ENCODE measurements at regions not wholly inside any gene's neighbourhood (a gene's known extent, or its start where the extent isn't known, plus 50 kb on each side); places are given as distances from the start of the nearest gene placed in this dataset.

DNA sequence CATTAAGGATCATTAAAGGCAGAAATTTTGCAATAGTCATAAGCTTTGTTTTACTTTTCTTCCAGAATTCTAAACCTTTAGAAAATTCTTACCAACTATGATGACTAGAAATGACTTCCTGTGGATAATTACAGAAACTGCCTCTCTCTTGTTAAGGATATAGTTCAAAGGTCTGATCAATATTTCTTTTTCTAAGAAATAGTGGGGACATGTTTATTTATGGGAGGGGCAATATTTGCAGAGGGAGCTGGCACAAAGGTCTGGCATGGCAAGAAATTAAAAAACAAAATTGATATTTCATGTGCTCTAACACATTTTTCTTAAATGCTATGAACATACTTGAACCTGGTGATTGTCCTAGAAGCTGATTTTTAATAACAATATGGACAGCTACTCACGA is 448.9 kb downstream of the KCTD8 start:
- no peak for TF ChIP-seq CTCF (IDR thresholded peaks at IDR 0.05)
- Histone ChIP-seq H3K27me3 (no peaks in the 10 kb centered on the region), H3K9me3 (peaks cover 0 to 2% (median 0%) of the 10 kb centered on the region in 11 donors), H3K4me3 (no peak overlapping the region), H3K36me3 (no peaks in the 10 kb centered on the region), H3K4me1 (no peaks in the 10 kb centered on the region), H3K27ac (no peak overlapping the region)
- intact Hi-C loops (cut with DNase I): no loop called here
- WGBS, 2 donors: 65 to 75% methylated on average over 1 of the region's 1 CpG
- DNase-seq (no peak), ATAC-seq (no peak)

GRCh38 chr4:44002368-44002767 is 446.2 kb downstream of the KCTD8 start:
- intact Hi-C loops (cut with DNase I): no loop called here
- H3K27ac ChIP-seq: no peak overlapping the region
- H3K9me3 ChIP-seq: peaks cover 0 to 2% (median 0%) of the 10 kb centered on the region in 11 donors
- no peaks in the 10 kb centered on the region for H3K36me3 ChIP-seq
- no peaks in the 10 kb centered on the region for H3K4me1 ChIP-seq
- no peak for ATAC-seq
- TF ChIP-seq CTCF (IDR thresholded peaks at IDR 0.05): no peak
- 50 to 57% methylated on average over 5 of the region's 5 CpGs for WGBS, 2 donors
- H3K4me3 ChIP-seq: no peak overlapping the region
- DNase-seq: no peak
- H3K27me3 ChIP-seq: no peaks in the 10 kb centered on the region

DNA sequence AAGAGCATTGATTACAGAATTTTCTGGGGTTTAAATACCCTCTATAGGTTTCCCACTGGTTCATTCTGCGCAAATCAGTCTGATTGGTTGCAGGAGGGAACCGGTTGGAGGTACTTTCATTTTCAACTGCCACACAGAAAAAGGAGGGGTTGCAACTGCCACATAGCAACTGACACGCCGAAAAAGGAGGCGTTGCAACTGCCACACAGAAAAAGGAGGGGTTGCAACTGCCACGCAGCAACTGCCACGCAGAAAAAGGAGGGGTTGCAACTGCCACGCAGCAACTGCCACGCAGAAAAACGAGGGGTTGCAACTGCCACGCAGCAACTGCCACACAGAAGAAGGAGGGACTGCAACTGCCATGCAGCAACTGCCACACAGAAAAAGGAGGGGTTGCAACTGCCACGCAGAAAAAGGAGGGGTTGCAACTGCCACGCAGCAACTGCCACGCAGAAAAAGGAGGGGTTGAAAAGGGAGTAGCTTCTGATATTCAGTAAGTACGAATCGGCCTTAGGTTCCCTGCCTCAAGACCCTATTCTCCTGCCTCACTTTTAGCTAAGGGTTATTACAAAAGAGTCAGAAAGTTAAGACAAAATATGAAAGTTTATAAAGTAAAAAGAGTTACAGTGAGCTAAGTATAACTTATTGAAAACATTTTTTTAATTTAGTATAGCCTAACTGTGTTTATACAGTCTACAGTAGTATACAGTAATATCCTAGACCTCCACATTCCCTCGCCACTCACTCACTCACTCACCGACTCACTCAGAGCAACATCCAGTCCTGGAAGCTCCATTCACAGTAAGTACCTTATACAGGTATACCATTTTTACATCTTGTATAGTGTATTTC is 431.8 kb downstream of the KCTD8 start:
- DNase-seq: no peak
- no peaks in the 10 kb centered on the region for H3K36me3 ChIP-seq
- intact Hi-C loops (cut with DNase I): no loop called here
- 86 to 92% methylated on average over 18 of the region's 18 CpGs for WGBS, 2 donors
- no peaks in the 10 kb centered on the region for H3K4me1 ChIP-seq
- ATAC-seq: no peak
- TF ChIP-seq CTCF (IDR thresholded peaks at IDR 0.05): no peak
- no peak overlapping the region for H3K27ac ChIP-seq
- H3K4me3 ChIP-seq: no peak overlapping the region
- H3K27me3 ChIP-seq: no peaks in the 10 kb centered on the region
- H3K9me3 ChIP-seq: peaks cover 0 to 8% (median 0%) of the 10 kb centered on the region in 11 donors

DNA sequence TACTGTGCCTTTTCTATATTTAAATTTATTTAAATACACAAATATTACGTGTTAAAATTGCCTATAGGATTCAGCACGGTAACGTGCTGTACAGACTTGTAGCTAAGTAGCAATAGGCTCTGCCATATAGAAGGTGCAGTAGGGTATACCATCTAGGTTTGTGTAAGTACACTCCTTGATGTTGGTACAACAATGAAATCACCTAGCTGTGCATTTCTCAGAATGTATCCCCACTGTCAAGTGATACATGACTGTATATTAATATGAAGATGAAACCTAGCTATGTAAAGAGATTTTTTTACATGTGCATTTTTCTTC is 431.2 kb downstream of the KCTD8 start:
- no peaks in the 10 kb centered on the region for H3K4me1 ChIP-seq
- no peak overlapping the region for H3K4me3 ChIP-seq
- intact Hi-C loops (cut with DNase I): no loop called here
- no peak for TF ChIP-seq CTCF (IDR thresholded peaks at IDR 0.05)
- 92 to 93% methylated on average over 3 of the region's 3 CpGs for WGBS, 2 donors
- ATAC-seq (no peak), DNase-seq (no peak)
- no peak overlapping the region for H3K27ac ChIP-seq
- peaks cover 0 to 8% (median 0%) of the 10 kb centered on the region in 11 donors for H3K9me3 ChIP-seq
- no peaks in the 10 kb centered on the region for H3K27me3 ChIP-seq
- no peaks in the 10 kb centered on the region for H3K36me3 ChIP-seq
